ENCODE measurements at regions not wholly inside any gene's neighbourhood (a gene's known extent, or its start where the extent isn't known, plus 50 kb on each side); places are given as distances from the start of the nearest gene placed in this dataset.

DNA sequence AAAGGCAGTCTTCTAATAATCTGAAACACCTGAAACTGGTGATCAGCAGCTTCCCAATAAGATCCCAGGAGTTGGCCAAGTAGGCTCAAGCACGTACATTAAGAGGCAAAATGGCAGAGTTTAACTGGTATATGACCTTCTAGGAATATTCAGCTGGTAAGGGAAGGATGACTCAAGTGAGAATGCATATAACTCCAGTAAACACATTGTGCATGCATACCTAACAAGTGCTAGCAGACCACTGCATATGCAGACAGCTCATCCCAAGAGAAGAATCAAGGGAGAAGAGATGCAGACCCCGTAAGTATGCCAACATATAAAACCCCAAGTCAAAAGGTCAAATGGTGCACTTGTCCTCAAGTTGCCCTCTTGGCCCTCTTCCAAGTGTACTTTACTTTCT lies 73.0 kb upstream of the ZRANB2 start:
- H3K4me3 Mint-ChIP-seq: no peak overlapping the region
- peaks cover 2% of the 10 kb centered on the region for H3K9me3 Mint-ChIP-seq
- no peaks in the 10 kb centered on the region for H3K4me1 Mint-ChIP-seq
- no peaks in the 10 kb centered on the region for H3K27me3 Mint-ChIP-seq (ENCODE audit: low read depth)
- H3K27ac Mint-ChIP-seq (ENCODE audit: unreplicated experiment): no peak overlapping the region
- no peak for DNase-seq (ENCODE audit: low read depth, low spot score)
- TF ChIP-seq, protein P1, sequence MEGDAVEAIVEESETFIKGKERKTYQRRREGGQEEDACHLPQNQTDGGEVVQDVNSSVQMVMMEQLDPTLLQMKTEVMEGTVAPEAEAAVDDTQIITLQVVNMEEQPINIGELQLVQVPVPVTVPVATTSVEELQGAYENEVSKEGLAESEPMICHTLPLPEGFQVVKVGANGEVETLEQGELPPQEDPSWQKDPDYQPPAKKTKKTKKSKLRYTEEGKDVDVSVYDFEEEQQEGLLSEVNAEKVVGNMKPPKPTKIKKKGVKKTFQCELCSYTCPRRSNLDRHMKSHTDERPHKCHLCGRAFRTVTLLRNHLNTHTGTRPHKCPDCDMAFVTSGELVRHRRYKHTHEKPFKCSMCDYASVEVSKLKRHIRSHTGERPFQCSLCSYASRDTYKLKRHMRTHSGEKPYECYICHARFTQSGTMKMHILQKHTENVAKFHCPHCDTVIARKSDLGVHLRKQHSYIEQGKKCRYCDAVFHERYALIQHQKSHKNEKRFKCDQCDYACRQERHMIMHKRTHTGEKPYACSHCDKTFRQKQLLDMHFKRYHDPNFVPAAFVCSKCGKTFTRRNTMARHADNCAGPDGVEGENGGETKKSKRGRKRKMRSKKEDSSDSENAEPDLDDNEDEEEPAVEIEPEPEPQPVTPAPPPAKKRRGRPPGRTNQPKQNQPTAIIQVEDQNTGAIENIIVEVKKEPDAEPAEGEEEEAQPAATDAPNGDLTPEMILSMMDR (conservative IDR thresholded peaks at IDR 0.05): no peak
- H3K36me3 Mint-ChIP-seq (ENCODE audit: low read depth): no peaks in the 10 kb centered on the region

DNA sequence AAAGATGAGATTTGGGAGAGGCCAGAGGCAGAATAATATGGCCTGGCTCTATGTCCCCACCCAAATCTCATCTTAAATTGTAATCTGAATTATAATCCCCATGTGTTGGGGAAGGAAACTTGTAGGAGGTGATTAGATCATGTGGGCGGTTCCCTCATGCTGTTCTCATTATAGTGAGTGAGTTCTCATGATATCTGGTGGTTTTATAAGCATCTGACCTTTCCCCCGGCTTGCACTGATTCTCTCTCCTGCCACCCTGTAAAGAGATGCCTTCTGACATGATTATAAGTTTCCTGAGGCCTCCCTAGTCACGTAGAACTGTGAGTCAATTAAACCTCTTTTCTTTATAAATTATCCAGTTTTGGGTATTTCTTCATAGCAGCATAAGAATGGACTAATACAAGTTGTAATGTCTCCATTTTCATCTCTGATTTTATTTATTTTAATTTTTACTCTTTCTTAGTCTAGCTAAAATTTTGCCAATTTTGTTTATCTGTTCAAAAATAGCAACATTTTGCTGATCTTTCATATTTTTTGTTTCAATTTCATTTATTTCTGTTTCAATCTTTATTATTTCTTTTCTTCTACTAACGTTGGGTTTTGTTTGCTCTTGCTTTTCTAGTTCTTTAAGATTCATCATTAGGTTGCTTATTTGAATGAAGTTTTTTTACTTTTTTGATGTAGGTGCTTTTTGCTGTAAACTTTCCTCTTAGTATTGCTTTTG lies 67.0 kb upstream of the ZRANB2 start:
- no peaks in the 10 kb centered on the region for H3K4me1 Mint-ChIP-seq
- DNase-seq (ENCODE audit: low read depth, low spot score): no peak
- H3K9me3 Mint-ChIP-seq: peaks cover 4% of the 10 kb centered on the region
- no peaks in the 10 kb centered on the region for H3K36me3 Mint-ChIP-seq (ENCODE audit: low read depth)
- TF ChIP-seq, protein P1 (conservative IDR thresholded peaks at IDR 0.05): no peak
- H3K27me3 Mint-ChIP-seq (ENCODE audit: low read depth): peaks cover 9% of the 10 kb centered on the region
- H3K27ac Mint-ChIP-seq (ENCODE audit: unreplicated experiment): no peak overlapping the region
- no peak overlapping the region for H3K4me3 Mint-ChIP-seq

DNA sequence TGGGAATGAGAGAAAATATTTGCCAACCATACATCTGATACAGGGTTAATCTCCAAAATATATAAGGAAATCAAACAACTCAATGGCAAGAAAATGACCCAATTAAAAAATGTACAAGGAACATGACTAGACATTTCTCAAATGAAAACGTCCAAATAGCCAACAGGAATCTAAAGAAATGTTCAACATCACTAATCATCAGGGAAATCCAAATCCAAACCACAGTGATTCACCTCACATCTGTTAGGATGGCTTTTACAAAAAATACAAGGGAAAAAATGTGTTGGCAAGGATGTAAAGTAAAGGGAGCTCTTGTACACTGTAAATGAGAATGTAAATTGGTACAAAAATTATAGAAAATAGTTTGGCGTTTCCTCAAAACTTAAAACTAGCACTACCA lies 54.7 kb upstream of the ZRANB2 start:
- peaks cover 7% of the 10 kb centered on the region for H3K36me3 Mint-ChIP-seq (ENCODE audit: low read depth)
- TF ChIP-seq, protein P1 (conservative IDR thresholded peaks at IDR 0.05): no peak
- no peak overlapping the region for H3K4me3 Mint-ChIP-seq
- peaks cover 5% of the 10 kb centered on the region for H3K27me3 Mint-ChIP-seq (ENCODE audit: low read depth)
- DNase-seq (ENCODE audit: low read depth, low spot score): no peak
- peaks cover 14% of the 10 kb centered on the region for H3K9me3 Mint-ChIP-seq
- H3K4me1 Mint-ChIP-seq: no peaks in the 10 kb centered on the region
- no peak overlapping the region for H3K27ac Mint-ChIP-seq (ENCODE audit: unreplicated experiment)
